ENCODE measurements at regions not wholly inside any gene's neighbourhood (a gene's known extent, or its start where the extent isn't known, plus 50 kb on each side); places are given as distances from the start of the nearest gene placed in this dataset.
A peak's percentile ranks its signal among the peaks of the same experiment; 100 is the strongest.

DNA sequence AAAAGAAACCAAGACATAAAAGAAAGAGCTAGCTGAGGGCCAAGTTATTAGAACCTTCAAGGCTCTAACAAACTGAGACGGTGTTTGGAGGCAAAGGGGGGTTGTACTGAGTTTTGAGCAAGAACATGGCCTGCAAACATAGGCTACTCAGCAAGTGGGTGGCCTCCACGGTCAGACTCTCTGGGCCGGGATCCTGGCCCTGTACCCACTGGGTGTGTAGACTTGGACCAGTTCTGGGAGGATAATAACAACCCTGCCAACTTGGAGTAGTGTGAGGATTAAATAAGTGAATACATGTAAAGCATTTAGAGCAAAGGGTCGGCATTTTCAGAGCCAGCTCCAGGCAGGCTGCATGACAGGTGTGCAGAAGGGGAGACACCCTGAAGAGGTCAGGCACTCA, 56.1 kb upstream of the TNFRSF19 start:
- no peak overlapping the region for H3K4me3 ChIP-seq (ENCODE audit: low read depth, low read length)
- TF ChIP-seq, protein P1, sequence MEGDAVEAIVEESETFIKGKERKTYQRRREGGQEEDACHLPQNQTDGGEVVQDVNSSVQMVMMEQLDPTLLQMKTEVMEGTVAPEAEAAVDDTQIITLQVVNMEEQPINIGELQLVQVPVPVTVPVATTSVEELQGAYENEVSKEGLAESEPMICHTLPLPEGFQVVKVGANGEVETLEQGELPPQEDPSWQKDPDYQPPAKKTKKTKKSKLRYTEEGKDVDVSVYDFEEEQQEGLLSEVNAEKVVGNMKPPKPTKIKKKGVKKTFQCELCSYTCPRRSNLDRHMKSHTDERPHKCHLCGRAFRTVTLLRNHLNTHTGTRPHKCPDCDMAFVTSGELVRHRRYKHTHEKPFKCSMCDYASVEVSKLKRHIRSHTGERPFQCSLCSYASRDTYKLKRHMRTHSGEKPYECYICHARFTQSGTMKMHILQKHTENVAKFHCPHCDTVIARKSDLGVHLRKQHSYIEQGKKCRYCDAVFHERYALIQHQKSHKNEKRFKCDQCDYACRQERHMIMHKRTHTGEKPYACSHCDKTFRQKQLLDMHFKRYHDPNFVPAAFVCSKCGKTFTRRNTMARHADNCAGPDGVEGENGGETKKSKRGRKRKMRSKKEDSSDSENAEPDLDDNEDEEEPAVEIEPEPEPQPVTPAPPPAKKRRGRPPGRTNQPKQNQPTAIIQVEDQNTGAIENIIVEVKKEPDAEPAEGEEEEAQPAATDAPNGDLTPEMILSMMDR (IDR thresholded peaks at IDR 0.05; ENCODE audit: insufficient read depth, low read depth, low read length): no peak
- no peak for DNase-seq (ENCODE audit: low read depth)

DNA sequence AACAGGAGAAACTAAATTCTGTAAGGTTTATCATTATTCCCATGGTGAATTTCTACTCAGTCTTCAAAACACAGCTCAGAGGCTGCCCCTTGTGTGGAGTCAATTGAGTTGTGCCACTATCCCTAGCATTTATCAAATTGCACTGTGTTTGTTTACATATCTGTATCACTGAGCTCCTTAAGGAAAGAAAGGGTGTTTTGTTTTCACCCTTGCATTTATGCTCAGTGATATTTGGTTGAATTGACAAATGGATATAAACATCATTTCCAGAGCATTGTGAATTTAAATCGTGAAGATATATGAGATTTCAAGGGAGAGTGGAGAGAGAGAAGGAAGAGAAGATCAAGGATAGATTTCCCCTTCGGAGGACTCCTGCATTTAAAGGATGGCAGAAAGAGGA, 55.1 kb upstream of the TNFRSF19 start:
- no peak overlapping the region for H3K4me3 ChIP-seq (ENCODE audit: low read depth, low read length)
- no peak for DNase-seq (ENCODE audit: low read depth)
- TF ChIP-seq, protein P1 (IDR thresholded peaks at IDR 0.05; ENCODE audit: insufficient read depth, low read depth, low read length): no peak

DNA sequence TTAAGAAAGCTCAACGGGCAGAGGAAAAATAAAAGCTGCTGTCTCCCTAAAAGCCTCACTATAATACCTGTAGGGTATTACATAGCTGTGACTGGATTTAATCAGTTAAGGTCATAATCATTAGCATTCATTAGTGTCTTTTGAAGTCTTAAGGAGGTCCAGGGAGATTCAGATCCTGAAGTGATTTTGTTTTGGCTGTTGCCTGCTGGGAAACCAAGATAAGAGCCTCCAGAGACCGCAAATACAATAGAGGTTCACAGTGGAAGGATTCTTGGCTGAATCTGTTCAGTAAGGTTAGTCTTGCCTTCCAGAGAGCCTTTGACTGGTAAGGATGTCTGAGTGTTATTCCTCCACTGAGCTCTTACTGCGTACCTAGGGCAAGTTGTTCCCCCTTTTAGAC, 54.0 kb upstream of the TNFRSF19 start:
- H3K4me3 ChIP-seq (ENCODE audit: low read depth, low read length): no peak overlapping the region
- TF ChIP-seq, protein P1 (IDR thresholded peaks at IDR 0.05; ENCODE audit: insufficient read depth, low read depth, low read length): no peak
- DNase-seq (ENCODE audit: low read depth): no peak

DNA sequence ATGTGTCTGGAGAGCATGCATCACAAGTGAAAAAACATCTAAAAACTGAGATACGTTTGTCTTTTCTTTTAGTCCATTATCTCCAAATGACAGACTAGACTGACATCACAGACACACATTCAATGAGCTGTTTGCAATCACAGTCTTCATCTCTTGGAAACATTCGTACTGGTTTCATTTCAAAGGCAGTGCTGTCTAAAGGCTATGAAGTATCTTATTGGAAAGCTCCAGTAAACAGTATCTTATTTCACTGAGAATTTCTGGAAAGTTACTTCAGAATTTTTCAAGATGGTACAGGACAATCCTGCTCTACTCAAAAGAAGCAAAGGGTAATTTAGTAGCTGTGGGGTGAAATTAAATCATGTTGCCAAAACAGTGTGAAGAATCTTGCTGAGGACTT, 53.5 kb upstream of the TNFRSF19 start:
- H3K4me3 ChIP-seq (ENCODE audit: low read depth, low read length): no peak overlapping the region
- TF ChIP-seq, protein P1 (IDR thresholded peaks at IDR 0.05; ENCODE audit: insufficient read depth, low read depth, low read length): no peak
- DNase-seq (ENCODE audit: low read depth): peak; percentile 45

DNA sequence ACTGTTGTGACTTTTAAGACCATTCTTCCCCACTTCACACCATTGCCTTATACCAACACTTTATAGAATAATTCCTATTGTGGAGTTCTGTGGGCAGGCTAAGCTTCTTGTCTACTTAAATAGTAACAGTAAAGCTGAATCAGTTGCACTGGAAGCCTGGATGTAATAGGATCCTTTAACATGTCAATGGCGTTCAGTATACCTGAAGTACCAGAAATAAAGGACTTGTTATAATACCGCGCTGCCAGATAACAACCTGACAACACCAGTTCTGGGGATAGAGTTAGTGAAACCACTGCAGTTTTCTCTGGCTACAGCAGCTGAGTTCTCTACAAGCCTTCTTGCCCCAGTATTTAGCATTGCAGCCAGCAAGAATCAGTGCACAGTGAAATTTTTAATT, 52.0 kb upstream of the TNFRSF19 start:
- TF ChIP-seq, protein P1 (IDR thresholded peaks at IDR 0.05; ENCODE audit: insufficient read depth, low read depth, low read length): no peak
- H3K4me3 ChIP-seq (ENCODE audit: low read depth, low read length): no peak overlapping the region
- no peak for DNase-seq (ENCODE audit: low read depth)
